Kidney (tissue), 13 donors: ENCODE measurements at regions not wholly inside any gene's neighbourhood (a gene's known extent, or its start where the extent isn't known, plus 50 kb on each side); places are given as distances from the start of the nearest gene placed in this dataset.
A peak's percentile ranks its signal among the peaks of the same experiment; 100 is the strongest.
"Not testable (repeated sequence)": the region's sequence is repeated elsewhere in the genome, so short reads cannot be mapped to it uniquely, and the experiment has no call there.

Experiments
- DNase-seq, 5 donors: peaks; one replicate each; pipeline ENCODE4 v3.0.0-alpha.2; 2013 to 2020
- FAIRE-seq: peaks from 2 replicates; lab custom pipeline; 2012; peaks lifted over from hg19 to GRCh38; lab: Jason Lieb, UNC
- H3K27ac ChIP-seq, 2 donors: one replicate each; pipeline ENCODE4 v1.7.0; 2013; ENCODE audit warnings: low read depth in 2 of 2, low read length in 2 of 2, inconsistent platforms in 1 of 2
- H3K27me3 ChIP-seq: one replicate; pipeline ENCODE4 v1.7.1; 2013; ENCODE audit warnings: low read length, inconsistent platforms; ENCODE audit not compliant: control insufficient read depth, insufficient read depth
- H3K36me3 ChIP-seq, 3 donors: one replicate each; pipeline versions ENCODE4 v1.7.0 to v1.7.1; 2013; ENCODE audit warnings: low read length in 3 of 3, control low read depth in 1 of 3, inconsistent platforms in 1 of 3; ENCODE audit not compliant: insufficient read depth in 3 of 3, control insufficient read depth in 2 of 3
- H3K4me1 ChIP-seq, 3 donors: one replicate each; pipeline versions ENCODE4 v1.7.0 to v1.7.1; 2013; ENCODE audit warnings: low read length in 3 of 3, inconsistent platforms in 1 of 3, low read depth in 1 of 3; ENCODE audit not compliant: control insufficient read depth in 2 of 3, insufficient read depth in 2 of 3
- H3K4me3 ChIP-seq, 3 donors: one replicate each; pipeline versions ENCODE4 v1.7.0 to v1.8.1; 2013; ENCODE audit warnings: low read length in 3 of 3, control low read depth in 1 of 3, inconsistent platforms in 1 of 3
- H3K9ac ChIP-seq, 3 donors: one replicate each; pipeline versions ENCODE4 v1.7.0 to v1.7.1; 2013; ENCODE audit warnings: low read length in 3 of 3, control low read depth in 1 of 3, inconsistent platforms in 1 of 3
- H3K9me3 ChIP-seq, 3 donors: one replicate each; pipeline versions ENCODE4 v1.7.0 to v1.7.1; 2013; ENCODE audit warnings: low read length in 3 of 3, control low read depth in 1 of 3, inconsistent platforms in 1 of 3; ENCODE audit not compliant: control insufficient read depth in 2 of 3, insufficient read depth in 1 of 3
- intact Hi-C: fragments of 100-400 bp; cut with DNase I; formaldehyde crosslinking; loops from one replicate; pipeline ENCODE4 v1.11.1; 2022
- TF ChIP-seq, protein P1 (sequence below): IDR thresholded peaks from 3 replicates; pipeline ENCODE4 v1.5.1; 2012; ENCODE audit warnings: mild to moderate bottlenecking, moderate library complexity, borderline replicate concordance; ENCODE audit not compliant: insufficient read depth; ENCODE audit errors: extremely low read depth
- donor health status: control.
- donor health status: control.
- donor health status: control.
- donor health status: control.
- donor health status: control.
- donor health status: DM: yes; HTN: yes; CAD: no.
- donor health status: Normal renal cell carcinoma (clear cell type).

DNA sequence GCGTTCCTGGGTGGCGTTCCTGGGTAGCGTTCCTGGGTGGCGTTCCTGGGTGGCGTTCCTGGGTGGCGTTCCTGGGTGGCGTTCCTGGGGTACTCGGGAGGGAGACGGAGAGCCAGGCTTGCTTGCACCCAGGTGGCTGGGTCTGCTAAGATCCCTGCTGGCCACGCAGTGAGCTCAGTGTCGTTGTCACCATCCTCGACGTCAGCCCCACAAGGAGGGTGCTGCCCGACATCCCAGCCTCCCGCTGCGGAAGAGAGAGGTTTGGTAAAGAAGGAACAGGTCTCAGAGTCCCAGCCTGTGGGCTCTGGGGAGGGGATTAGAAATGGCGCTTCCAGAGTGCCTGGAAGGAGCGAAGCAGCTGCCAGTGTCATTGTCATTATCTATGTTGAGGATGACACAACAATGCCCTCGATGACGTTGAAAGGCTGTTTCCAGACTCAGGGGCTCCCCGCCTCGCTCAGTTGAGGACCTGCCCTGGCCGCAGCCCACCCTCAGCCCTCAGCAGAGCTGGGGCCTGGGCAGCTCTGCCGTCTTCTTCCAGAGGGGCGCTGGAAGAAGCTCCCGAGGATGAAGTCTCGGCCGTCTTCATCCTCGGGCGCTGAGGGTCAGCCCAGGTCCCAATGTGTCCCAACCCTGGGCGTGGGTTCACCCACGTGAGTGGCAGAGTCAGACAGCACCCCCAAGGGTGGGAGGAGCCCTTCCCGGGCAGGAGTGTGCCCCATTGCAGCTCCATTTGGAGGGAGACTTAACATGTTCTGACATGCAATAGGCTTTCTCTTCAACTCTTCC is 328.8 kb downstream of the ADGRD1 start:
- Histone ChIP-seq H3K9ac (no peak overlapping the region), H3K27ac (no peak overlapping the region), H3K9me3 (no peaks in the 10 kb centered on the region), H3K4me3 (no peak overlapping the region), H3K27me3 (no peaks in the 10 kb centered on the region), H3K36me3 (no peaks in the 10 kb centered on the region), H3K4me1 (no peaks in the 10 kb centered on the region)
- intact Hi-C loops = no loop called here
- FAIRE-seq (no peak), DNase-seq (peak in 1 of 5 donors; percentile 70)
- TF ChIP-seq, protein P1, sequence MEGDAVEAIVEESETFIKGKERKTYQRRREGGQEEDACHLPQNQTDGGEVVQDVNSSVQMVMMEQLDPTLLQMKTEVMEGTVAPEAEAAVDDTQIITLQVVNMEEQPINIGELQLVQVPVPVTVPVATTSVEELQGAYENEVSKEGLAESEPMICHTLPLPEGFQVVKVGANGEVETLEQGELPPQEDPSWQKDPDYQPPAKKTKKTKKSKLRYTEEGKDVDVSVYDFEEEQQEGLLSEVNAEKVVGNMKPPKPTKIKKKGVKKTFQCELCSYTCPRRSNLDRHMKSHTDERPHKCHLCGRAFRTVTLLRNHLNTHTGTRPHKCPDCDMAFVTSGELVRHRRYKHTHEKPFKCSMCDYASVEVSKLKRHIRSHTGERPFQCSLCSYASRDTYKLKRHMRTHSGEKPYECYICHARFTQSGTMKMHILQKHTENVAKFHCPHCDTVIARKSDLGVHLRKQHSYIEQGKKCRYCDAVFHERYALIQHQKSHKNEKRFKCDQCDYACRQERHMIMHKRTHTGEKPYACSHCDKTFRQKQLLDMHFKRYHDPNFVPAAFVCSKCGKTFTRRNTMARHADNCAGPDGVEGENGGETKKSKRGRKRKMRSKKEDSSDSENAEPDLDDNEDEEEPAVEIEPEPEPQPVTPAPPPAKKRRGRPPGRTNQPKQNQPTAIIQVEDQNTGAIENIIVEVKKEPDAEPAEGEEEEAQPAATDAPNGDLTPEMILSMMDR = no peak

DNA sequence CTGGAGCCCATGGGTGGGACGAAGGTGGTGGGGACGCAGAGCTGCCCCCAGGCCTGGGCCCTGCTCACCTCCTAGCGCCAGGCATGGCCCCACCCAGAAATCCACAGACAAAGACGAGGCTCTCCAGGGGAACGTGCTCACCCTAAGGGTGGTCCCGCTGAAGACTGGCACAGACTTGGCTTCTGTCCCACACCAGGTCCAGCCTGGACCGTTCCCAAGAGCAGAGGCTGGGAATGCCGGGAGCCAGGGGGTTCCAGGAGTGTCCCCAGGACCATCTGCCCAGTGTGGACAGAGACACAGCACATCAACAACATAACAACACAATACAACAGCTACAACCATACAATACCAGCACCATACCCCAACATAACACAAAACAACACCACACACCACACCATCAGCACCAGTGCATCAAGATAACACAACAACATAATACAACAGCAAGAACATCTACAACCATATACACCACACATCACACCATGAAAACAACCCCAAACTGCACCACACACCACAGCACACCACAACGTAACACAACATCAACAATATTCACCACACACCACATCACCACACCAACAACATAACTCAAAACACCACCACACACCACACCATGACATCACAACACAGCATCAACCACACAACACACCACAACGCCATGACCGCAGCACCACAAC is 329.6 kb downstream of the ADGRD1 start:
- DNase-seq (no peak), FAIRE-seq (no peak)
- H3K27me3 ChIP-seq = no peaks in the 10 kb centered on the region
- H3K9ac ChIP-seq = no peak overlapping the region
- no peak overlapping the region for H3K4me3 ChIP-seq
- no peak overlapping the region for H3K27ac ChIP-seq
- H3K9me3 ChIP-seq = no peaks in the 10 kb centered on the region
- H3K4me1 ChIP-seq = no peaks in the 10 kb centered on the region
- intact Hi-C loops = no loop called here
- TF ChIP-seq, protein P1 = no peak
- no peaks in the 10 kb centered on the region for H3K36me3 ChIP-seq

DNA sequence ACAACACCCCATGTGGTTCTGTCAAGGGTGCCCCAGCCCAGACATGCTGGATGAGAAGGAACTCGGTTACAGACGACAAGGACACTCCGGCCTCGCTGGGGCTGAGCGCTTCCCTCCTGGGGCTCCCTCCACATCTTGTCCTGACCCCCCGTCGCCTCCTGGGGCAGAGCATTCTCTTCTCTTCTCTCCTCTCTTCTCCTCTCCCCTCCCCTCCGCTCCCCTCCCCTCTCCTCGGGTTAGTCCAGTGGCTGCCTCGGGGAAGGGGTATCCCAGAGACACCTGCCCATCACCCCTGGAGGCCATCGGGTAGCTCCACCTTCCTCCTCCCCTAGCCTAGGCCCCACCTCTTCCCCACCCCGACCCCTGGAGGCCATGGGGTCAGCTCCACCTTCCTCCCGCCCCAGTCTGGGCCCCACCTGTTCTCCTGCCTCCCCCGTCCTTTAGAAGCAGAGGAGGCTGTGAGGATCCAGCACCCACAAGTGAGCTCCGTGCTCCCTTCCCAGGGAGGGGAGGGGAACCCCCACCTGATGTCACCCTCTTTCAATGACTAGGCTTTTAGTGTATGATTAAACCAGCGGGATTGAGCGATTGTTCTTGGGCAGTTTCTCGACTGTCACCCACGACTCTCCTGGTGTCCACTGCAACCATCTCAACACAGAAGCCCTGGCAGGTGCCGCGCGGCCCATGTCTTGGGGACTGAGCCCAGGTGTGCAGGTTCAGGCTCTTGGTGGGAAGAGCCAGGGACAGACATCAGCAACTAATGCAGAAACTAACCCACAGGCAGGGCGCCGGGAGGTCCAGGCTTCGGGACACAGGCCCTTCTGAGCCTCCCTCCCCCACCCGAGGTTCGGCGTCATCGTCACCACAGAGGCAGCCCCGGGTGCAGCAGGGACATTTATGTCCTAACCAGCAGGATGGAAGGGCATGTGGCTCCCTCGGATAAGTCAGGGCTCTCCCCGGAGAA is 330.4 kb downstream of the ADGRD1 start:
- intact Hi-C loops, H3K27me3 ChIP-seq, H3K4me3 ChIP-seq, H3K9ac ChIP-seq, FAIRE-seq, H3K27ac ChIP-seq, H3K9me3 ChIP-seq, H3K4me1 ChIP-seq, H3K36me3 ChIP-seq: not testable (repeated sequence)
- DNase-seq = peak in 1 of 5 donors; percentile 49

DNA sequence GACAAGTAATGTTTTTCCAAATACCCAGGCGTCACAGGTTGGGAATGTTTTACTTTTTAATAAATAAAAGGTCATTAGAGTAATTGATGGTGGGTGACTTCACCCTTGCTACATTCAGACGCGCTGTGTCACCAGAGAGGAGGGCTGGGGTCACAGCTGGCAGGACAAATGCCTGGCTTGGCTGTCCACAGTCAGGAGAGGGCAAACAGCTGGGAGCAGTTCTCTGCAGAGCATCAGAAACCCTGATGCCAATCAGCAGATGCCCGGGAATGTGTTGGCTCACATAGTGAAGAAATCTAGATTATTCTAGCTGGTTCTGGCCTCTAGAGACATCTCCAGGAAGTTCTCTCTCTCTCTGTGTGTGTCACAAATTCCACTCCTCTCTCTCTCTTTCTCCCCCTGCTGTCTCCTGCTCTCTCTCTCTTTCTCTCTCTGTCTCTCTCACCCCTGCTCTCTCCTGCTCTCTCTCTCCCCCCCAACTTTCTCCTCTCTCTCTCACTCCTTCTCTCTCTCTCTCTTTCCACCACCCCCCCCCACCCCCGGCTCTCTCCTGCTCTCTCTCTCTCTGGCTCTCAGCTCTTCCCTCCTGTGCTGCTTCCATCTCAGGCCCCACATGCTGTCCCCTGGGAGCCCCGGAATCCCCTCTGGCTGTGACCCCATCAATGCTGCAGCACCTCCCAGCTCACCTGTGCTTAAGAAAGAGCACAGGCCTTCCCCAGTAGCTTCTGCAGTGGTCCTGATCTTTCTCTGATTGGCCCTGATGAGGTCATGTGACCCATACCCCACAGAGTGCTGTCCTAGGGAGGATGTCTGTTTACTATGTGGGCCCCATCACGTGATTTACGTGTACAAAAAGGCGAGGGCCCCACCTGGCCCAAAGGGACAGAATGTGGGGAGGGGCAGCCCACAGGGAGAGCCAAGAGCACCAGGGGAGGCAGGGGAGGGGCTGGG is 331.5 kb downstream of the ADGRD1 start:
- intact Hi-C loops = not testable (repeated sequence)
- peak in 3 of 5 donors; percentile 16 to 55 (median 51) for DNase-seq

DNA sequence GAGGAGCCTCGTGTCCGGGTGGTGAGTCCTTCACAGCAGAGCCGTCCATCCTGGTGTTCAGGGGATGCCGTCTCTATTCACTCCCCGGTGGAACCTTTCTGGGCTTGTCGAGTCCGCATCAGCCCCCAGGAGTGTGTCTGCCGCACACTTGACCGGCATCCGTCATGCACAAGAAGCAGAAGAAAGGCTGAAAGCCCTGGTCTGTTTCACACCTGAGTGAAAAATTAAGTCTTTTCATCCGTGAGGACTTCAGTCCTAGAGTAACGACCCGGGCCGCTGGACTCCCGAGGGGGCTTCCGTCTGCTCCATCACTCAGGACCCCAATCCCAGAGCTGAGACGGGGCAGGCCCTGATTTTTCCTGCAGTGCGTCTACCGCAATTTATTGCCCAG is 332.2 kb downstream of the ADGRD1 start:
- H3K27me3 ChIP-seq, intact Hi-C loops, H3K36me3 ChIP-seq, H3K27ac ChIP-seq, H3K9ac ChIP-seq, H3K9me3 ChIP-seq, FAIRE-seq, H3K4me1 ChIP-seq, H3K4me3 ChIP-seq: not testable (repeated sequence)
- DNase-seq = peak in 1 of 5 donors; percentile 38

More for the DNA sequence above, 331.5 kb downstream of the ADGRD1 start:
- H3K9me3 ChIP-seq, H3K4me1 ChIP-seq, H3K36me3 ChIP-seq, H3K4me3 ChIP-seq, H3K27ac ChIP-seq, H3K9ac ChIP-seq, FAIRE-seq, H3K27me3 ChIP-seq: not testable (repeated sequence)
